ENCODE measurements at regions not wholly inside any gene's neighbourhood (a gene's known extent, or its start where the extent isn't known, plus 50 kb on each side); places are given as distances from the start of the nearest gene placed in this dataset.

DNA sequence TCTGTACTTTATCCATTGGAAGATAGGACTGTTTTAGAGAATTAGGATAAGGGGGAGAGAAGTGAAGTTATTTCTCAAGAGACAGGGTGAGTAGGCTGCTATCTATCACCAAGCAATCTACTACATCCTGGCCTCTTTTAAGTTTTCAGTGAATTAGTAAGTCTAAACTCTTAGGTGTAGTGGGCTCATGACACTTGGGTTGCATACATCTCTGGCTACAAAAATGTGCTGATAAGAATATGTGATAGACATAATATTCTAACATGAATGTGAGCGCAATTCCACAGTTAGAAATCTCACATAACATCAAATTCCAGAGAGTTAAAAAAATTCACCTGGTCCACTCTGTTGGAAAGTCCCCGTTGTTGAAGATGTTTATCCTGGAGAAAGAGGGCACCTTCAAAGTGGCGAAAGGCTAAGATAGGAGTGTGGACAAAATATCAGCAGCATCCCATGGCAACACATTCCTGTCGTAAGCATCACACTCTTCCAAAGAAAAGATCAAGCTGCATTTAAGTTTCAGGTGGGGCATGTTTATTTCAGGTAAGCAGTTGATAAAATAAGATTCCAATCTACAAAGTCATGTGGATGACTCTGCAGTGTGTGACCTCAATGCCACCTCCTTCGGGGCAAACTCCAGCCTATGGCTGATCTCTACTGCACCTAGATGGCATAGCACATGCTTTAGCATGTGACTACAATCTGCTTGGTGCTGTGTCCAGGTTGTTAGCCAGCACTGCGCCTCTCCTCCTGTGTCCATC lies 111.7 kb upstream of the NEDD9 start:
- Histone ChIP-seq H3K36me3 (no peaks in the 10 kb centered on the region), H3K27me3 (no peaks in the 10 kb centered on the region), H3K4me1 (no peaks in the 10 kb centered on the region), H3K27ac (no peak overlapping the region), H3K4me3 (no peak overlapping the region), H3K9me3 (no peaks in the 10 kb centered on the region)
- no peak for TF ChIP-seq EP300 (IDR thresholded peaks at IDR 0.05)
- TF ChIP-seq, protein P1, sequence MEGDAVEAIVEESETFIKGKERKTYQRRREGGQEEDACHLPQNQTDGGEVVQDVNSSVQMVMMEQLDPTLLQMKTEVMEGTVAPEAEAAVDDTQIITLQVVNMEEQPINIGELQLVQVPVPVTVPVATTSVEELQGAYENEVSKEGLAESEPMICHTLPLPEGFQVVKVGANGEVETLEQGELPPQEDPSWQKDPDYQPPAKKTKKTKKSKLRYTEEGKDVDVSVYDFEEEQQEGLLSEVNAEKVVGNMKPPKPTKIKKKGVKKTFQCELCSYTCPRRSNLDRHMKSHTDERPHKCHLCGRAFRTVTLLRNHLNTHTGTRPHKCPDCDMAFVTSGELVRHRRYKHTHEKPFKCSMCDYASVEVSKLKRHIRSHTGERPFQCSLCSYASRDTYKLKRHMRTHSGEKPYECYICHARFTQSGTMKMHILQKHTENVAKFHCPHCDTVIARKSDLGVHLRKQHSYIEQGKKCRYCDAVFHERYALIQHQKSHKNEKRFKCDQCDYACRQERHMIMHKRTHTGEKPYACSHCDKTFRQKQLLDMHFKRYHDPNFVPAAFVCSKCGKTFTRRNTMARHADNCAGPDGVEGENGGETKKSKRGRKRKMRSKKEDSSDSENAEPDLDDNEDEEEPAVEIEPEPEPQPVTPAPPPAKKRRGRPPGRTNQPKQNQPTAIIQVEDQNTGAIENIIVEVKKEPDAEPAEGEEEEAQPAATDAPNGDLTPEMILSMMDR (IDR thresholded peaks at IDR 0.05) = no peak
- TF ChIP-seq POLR2A (IDR thresholded peaks at IDR 0.05) = no peak
- TF ChIP-seq POLR2AphosphoS5 (IDR thresholded peaks at IDR 0.05) = no peak
- no peak for DNase-seq (ENCODE audit: low spot score in 2 of 2)
- 58% methylated on average over 6 of the region's 6 CpGs for WGBS

DNA sequence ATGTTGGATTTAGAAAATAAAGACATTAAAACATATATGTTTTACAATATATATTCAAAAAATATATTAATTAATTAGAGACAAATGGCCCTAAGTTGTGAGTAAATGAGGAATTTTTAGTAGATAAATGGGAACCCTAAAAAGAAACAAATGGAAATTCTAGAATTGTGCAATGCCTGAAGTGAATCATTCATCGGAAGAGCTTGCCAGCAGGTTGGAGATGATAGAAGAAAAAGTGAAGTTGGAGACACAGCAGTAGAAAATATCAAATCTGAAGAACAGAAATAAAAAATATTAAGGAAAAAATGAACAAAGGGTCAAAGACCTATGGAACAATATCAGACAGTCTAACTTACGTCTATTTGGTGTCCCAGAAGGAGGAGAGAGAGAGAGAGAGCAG lies 109.4 kb upstream of the NEDD9 start:
- DNase-seq (ENCODE audit: low spot score in 2 of 2) = no peak
- WGBS = 63% methylated on average over 2 of the region's 2 CpGs
- Histone ChIP-seq H3K4me3 (no peak overlapping the region), H3K9me3 (no peaks in the 10 kb centered on the region), H3K27ac (no peak overlapping the region), H3K36me3 (no peaks in the 10 kb centered on the region), H3K4me1 (no peaks in the 10 kb centered on the region), H3K27me3 (no peaks in the 10 kb centered on the region)
- no peak for TF ChIP-seq EP300 (IDR thresholded peaks at IDR 0.05)
- TF ChIP-seq, protein P1 (IDR thresholded peaks at IDR 0.05) = no peak
- no peak for TF ChIP-seq POLR2AphosphoS5 (IDR thresholded peaks at IDR 0.05)
- no peak for TF ChIP-seq POLR2A (IDR thresholded peaks at IDR 0.05)

DNA sequence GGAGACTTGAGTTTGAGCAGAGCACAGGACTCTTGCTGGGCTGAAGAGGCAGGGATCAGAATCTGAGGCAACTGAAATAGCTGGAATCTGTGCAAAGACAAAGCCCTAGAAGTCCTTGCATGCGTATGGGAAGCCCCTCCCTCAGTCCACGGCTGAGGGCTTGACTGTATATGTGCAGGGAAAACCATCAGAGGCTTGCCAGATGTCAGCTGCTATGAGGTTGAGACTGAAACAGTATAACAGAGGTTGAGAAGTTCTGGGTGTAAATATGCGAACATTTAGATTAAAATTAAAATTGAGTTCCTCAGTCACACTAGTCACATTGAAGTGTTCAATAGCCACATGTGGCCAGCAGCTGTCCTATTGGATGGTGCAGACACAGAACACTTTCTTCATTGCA lies 108.8 kb upstream of the NEDD9 start:
- Histone ChIP-seq H3K36me3 (no peaks in the 10 kb centered on the region), H3K4me3 (no peak overlapping the region), H3K9me3 (no peaks in the 10 kb centered on the region), H3K4me1 (no peaks in the 10 kb centered on the region), H3K27ac (no peak overlapping the region), H3K27me3 (no peaks in the 10 kb centered on the region)
- WGBS = 65% methylated on average over 3 of the region's 3 CpGs
- no peak for TF ChIP-seq POLR2A (IDR thresholded peaks at IDR 0.05)
- TF ChIP-seq EP300 (IDR thresholded peaks at IDR 0.05) = no peak
- TF ChIP-seq, protein P1 (IDR thresholded peaks at IDR 0.05) = no peak
- TF ChIP-seq POLR2AphosphoS5 (IDR thresholded peaks at IDR 0.05) = no peak
- no peak for DNase-seq (ENCODE audit: low spot score in 2 of 2)

DNA sequence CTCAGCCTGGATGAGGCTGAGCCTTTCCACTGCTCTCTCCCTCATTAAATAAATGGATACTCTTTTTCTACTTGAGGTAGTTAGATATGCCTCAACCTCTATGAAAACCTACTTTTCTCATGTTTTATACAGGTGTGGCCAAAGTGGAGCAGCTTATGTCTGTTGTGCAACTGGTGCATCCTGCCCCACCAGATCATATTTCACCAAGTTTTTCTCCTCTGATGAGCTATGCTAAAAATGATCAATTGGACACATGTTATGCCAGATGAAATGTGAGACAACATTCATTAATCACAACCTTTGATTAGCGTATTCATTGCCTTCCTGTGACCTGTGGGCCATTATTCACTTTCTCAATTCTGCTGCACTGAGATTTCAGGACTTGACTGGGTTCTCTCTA lies 106.9 kb upstream of the NEDD9 start:
- H3K9me3 ChIP-seq = no peaks in the 10 kb centered on the region
- no peaks in the 10 kb centered on the region for H3K27me3 ChIP-seq
- no peak for DNase-seq (ENCODE audit: low spot score in 2 of 2)
- no peak overlapping the region for H3K4me3 ChIP-seq
- H3K36me3 ChIP-seq = no peaks in the 10 kb centered on the region
- no peaks in the 10 kb centered on the region for H3K4me1 ChIP-seq
- TF ChIP-seq POLR2AphosphoS5 (IDR thresholded peaks at IDR 0.05) = no peak
- no peak for TF ChIP-seq EP300 (IDR thresholded peaks at IDR 0.05)
- TF ChIP-seq, protein P1 (IDR thresholded peaks at IDR 0.05) = no peak
- no peak for TF ChIP-seq POLR2A (IDR thresholded peaks at IDR 0.05)
- no peak overlapping the region for H3K27ac ChIP-seq
- WGBS = 65% methylated on average over 1 of the region's 1 CpG

DNA sequence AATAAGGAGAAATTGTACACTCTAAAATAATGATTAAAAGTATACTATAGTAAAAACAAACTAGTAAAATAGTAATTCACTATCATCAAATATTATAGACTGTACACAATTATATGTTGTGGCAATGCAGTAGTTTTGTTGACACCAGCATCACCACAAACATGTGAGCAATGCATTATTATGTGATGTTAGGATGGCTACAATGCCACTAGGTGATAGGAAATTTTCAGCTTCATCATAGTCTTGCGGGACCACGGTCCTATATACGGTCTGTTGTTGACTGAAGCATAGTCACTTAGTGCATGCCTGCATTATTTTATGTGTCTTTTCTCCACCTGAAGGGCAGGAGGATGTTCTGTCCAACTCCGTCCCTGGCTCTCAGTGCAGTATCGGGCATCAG lies 104.8 kb upstream of the NEDD9 start:
- no peak overlapping the region for H3K27ac ChIP-seq
- no peak overlapping the region for H3K4me3 ChIP-seq
- peaks cover 3% of the 10 kb centered on the region for H3K4me1 ChIP-seq
- no peaks in the 10 kb centered on the region for H3K27me3 ChIP-seq
- no peaks in the 10 kb centered on the region for H3K36me3 ChIP-seq
- no peak for DNase-seq (ENCODE audit: low spot score in 2 of 2)
- no peak for TF ChIP-seq POLR2A (IDR thresholded peaks at IDR 0.05)
- no peak for TF ChIP-seq POLR2AphosphoS5 (IDR thresholded peaks at IDR 0.05)
- TF ChIP-seq EP300 (IDR thresholded peaks at IDR 0.05) = no peak
- TF ChIP-seq, protein P1 (IDR thresholded peaks at IDR 0.05) = no peak
- no peaks in the 10 kb centered on the region for H3K9me3 ChIP-seq
- WGBS = 100% methylated on average over 5 of the region's 5 CpGs
